PC-3 (cell line): ENCODE measurements at regions not wholly inside any gene's neighbourhood (a gene's known extent, or its start where the extent isn't known, plus 50 kb on each side); places are given as distances from the start of the nearest gene placed in this dataset.

ENCODE experiments used
- ATAC-seq: fragments of 200-7000 bp; cut with Tn5 transposase; 2 replicates; pipeline ENCODE4 v1.9.1; 2020; ENCODE audit warnings: mild to moderate bottlenecking, moderate library complexity
- BruUV-seq: library from RNA; stranded (reverse); fragments of 400-500 nt; replicated peaks from 2 replicates; lab custom pipeline; 2021; lab: Mats Ljungman, UMichigan
- CTCF ChIA-PET: fragments of 300-600 bp; sonication (Branson Sonifier 250); formaldehyde crosslinking; loops from one replicate; lab custom pipeline; 2022; ENCODE audit warnings: antibody characterized with exemption; lab: Charles Lee
- POLR2A ChIA-PET: fragments of 300-600 bp; sonication (Branson Sonifier 250); formaldehyde crosslinking; loops from one replicate; lab custom pipeline; 2022; ENCODE audit warnings: antibody characterized with exemption; ENCODE audit not compliant: unreplicated experiment; lab: Charles Lee
- DNase-seq: peaks from one replicate; pipeline ENCODE4 v3.0.0-alpha.2; 2015
- H2AFZ ChIP-seq: fragments of 300-600 bp; sonication (generic); 2 replicates; pipeline ENCODE4 v1.6.0; 2016; ENCODE audit warnings: antibody characterized with exemption, low read length
- H3F3A ChIP-seq: fragments of 300-600 bp; sonication (generic); one replicate; pipeline ENCODE4 v1.6.0; 2017; ENCODE audit warnings: antibody characterized with exemption, low read length, control low read depth, mild to moderate bottlenecking; ENCODE audit not compliant: unreplicated experiment
- H3K27ac ChIP-seq: fragments of 300-600 bp; sonication (generic); 2 replicates; pipeline ENCODE4 v1.5.1; 2016; ENCODE audit warnings: mild to moderate bottlenecking, low read length
- H3K27me3 ChIP-seq: fragments of 300-600 bp; sonication (generic); 2 replicates; pipeline ENCODE4 v1.6.1; 2016; ENCODE audit warnings: low read length, mixed read lengths
- H3K36me3 ChIP-seq: fragments of 300-600 bp; sonication (generic); 2 replicates; pipeline ENCODE4 v1.6.1; 2016; ENCODE audit warnings: low read depth, mixed run types, low read length, mixed read lengths
- H3K4me1 ChIP-seq: fragments of 300-600 bp; sonication (generic); 2 replicates; pipeline ENCODE4 v1.5.1; 2016; ENCODE audit warnings: low read length; ENCODE audit not compliant: insufficient read depth
- H3K4me2 ChIP-seq: fragments of 300-600 bp; sonication (generic); 2 replicates; pipeline ENCODE4 v1.6.0; 2016; ENCODE audit warnings: low read length
- H3K4me3 ChIP-seq: fragments of 300-600 bp; sonication (generic); 2 replicates; pipeline ENCODE4 v1.5.1; 2016; ENCODE audit warnings: mild to moderate bottlenecking, low read length, mixed read lengths
- H3K79me2 ChIP-seq: fragments of 300-600 bp; sonication (generic); 2 replicates; pipeline ENCODE4 v1.6.1; 2017; ENCODE audit warnings: low read length, mixed read lengths
- H3K9ac ChIP-seq: fragments of 300-600 bp; sonication (generic); 2 replicates; pipeline ENCODE4 v1.6.0; 2016; ENCODE audit warnings: mild to moderate bottlenecking, low read length
- H3K9me2 ChIP-seq: fragments of 300-600 bp; sonication (generic); replicated peaks from 2 replicates; pipeline ENCODE4 v1.6.1; 2016; ENCODE audit warnings: mixed run types, low read length, mixed read lengths
- H3K9me3 ChIP-seq: fragments of 300-600 bp; sonication (generic); 2 replicates; pipeline ENCODE4 v1.6.1; 2016; ENCODE audit warnings: low read length, mixed read lengths
- H4K20me1 ChIP-seq: fragments of 300-600 bp; sonication (generic); 2 replicates; pipeline ENCODE4 v1.6.1; 2016; ENCODE audit warnings: low read length, mixed read lengths
- EZH2 ChIP-seq: fragments of 300-600 bp; sonication (generic); IDR thresholded peaks from one replicate; pipeline ENCODE4 v1.6.1; 2017; ENCODE audit warnings: antibody characterized with exemption, mild to moderate bottlenecking, low read length; ENCODE audit not compliant: unreplicated experiment
- EZH2phosphoT487 ChIP-seq: fragments of 300-600 bp; sonication (generic); IDR thresholded peaks from 2 replicates; pipeline ENCODE4 v1.6.1; 2018; ENCODE audit warnings: mild to moderate bottlenecking, antibody characterized with exemption, low read length, borderline replicate concordance
- intact Hi-C: fragments of 100-400 bp; cut with micrococcal nuclease; formaldehyde crosslinking; loops from 2 replicates; pipeline ENCODE4 v1.9.0; 2023
- TF ChIP-seq, protein P1 (sequence below): fragments of 300-600 bp; sonication (generic); conservative IDR thresholded peaks from 2 replicates; pipeline ENCODE4 v1.5.1; 2017; ENCODE audit warnings: antibody characterized with exemption, low read depth, mild to moderate bottlenecking, low read length

DNA sequence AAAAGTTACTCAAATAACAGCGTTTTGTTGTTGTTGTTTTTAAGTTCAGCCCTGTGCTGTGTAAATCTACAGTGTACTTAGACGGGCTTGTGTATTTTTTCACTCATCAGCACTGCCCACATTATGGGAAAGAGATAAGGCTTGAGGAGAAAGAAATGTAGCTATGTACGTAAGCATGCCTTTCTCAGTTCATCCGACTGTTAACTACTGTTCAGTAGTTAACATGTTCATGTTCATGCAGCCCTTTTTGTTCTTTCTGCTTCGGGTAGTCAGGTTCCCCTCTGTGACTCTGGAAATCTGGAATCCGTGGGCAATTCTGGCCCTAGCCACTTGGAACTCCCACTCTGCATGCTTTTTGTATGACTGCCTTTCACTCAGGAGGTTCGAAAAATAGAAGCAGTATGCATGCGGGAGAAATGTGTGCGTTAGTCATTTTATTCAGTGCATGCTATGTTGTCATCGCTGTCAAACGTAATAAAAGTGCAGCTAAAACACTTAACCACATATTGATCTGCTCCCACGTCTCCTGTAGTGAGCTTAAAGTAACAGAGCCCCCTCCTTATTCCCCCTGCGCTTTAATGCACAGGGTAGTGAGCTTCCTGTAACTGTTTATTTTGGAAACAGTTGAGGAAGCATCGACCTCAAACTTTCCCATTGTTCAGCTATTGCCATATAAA lies 283.1 kb upstream of the NR2F2 start:
- BruUV-seq: no TSS peak
- Histone ChIP-seq H3K27me3 (no peaks in the 10 kb centered on the region), H3K79me2 (no peaks in the 10 kb centered on the region), H3K4me1 (no peaks in the 10 kb centered on the region), H3K4me2 (no peak overlapping the region), H3K4me3 (no peak overlapping the region), H3K27ac (no peak overlapping the region), H3K9me2 (no peaks in the 10 kb centered on the region), H4K20me1 (no peaks in the 10 kb centered on the region), H3K36me3 (no peaks in the 10 kb centered on the region), H3F3A (no peaks in the 10 kb centered on the region), H3K9me3 (no peaks in the 10 kb centered on the region), H3K9ac (no peak overlapping the region), H2AFZ (no peak overlapping the region)
- ChIA-PET POLR2A (no interaction called here), CTCF (no interaction called here)
- no peak for TF ChIP-seq EZH2
- TF ChIP-seq, protein P1, sequence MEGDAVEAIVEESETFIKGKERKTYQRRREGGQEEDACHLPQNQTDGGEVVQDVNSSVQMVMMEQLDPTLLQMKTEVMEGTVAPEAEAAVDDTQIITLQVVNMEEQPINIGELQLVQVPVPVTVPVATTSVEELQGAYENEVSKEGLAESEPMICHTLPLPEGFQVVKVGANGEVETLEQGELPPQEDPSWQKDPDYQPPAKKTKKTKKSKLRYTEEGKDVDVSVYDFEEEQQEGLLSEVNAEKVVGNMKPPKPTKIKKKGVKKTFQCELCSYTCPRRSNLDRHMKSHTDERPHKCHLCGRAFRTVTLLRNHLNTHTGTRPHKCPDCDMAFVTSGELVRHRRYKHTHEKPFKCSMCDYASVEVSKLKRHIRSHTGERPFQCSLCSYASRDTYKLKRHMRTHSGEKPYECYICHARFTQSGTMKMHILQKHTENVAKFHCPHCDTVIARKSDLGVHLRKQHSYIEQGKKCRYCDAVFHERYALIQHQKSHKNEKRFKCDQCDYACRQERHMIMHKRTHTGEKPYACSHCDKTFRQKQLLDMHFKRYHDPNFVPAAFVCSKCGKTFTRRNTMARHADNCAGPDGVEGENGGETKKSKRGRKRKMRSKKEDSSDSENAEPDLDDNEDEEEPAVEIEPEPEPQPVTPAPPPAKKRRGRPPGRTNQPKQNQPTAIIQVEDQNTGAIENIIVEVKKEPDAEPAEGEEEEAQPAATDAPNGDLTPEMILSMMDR: no peak
- DNase-seq: no peak
- intact Hi-C loops: no loop called here
- no peak; the same call in 1 of the 2 replicates for ATAC-seq

DNA sequence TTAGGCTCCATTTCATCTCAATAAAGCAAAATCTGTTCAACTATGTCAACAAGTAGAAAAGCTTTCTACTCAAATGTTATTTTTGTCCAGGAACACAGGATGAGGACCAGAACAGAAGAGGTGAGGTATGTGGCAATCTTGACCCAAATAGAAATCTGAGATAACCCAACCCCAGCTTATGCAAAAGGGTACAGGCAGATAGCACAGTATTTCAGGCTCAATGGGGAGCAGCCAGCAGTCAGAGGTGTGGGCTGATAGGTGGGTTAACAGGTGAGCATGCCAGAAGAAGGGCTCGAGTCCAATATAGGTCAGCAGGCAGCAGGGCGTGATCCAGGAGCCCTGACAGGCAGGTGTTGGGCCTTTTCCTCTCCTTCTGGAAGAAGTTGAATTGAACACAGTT lies 281.2 kb upstream of the NR2F2 start:
- CTCF ChIA-PET: no interaction called here

DNA sequence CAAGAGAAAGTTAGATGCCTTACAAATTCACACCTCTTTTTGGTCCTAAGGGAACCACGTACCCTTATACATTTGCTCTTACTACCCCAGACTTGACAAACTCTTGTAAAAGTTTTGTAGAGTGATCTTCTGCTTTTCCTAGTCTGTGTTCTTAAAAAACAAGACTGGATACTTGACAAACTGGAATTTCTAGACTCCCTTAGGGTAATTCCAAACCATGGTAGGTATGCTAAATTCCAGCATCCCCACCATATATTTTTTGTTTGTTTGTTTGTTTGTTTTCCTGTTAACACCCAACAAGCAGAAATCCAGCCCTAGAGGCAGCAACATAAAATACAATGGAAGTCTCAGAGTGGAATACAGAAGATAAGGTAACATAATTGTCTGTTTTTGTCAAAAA lies 280.7 kb upstream of the NR2F2 start:
- Histone ChIP-seq H3F3A (no peaks in the 10 kb centered on the region), H3K4me2 (no peak overlapping the region), H4K20me1 (no peaks in the 10 kb centered on the region), H3K27me3 (no peaks in the 10 kb centered on the region), H3K27ac (no peak overlapping the region), H3K4me3 (no peak overlapping the region), H3K36me3 (no peaks in the 10 kb centered on the region), H3K9me2 (no peaks in the 10 kb centered on the region), H3K9me3 (no peaks in the 10 kb centered on the region), H3K4me1 (peaks cover 10% of the 10 kb centered on the region), H3K9ac (no peak overlapping the region), H3K79me2 (no peaks in the 10 kb centered on the region), H2AFZ (no peak overlapping the region)
- CTCF ChIA-PET: no interaction called here
- intact Hi-C loops: no loop called here
- ATAC-seq (no peak), DNase-seq (no peak)
- no peak for TF ChIP-seq EZH2
- TF ChIP-seq EZH2phosphoT487: no peak
- TF ChIP-seq, protein P1: no peak
- POLR2A ChIA-PET: no interaction called here
- no TSS peak for BruUV-seq

More for the DNA sequence above, 281.2 kb upstream of the NR2F2 start:
- H3K4me1 ChIP-seq: peaks cover 10% of the 10 kb centered on the region
- intact Hi-C loops: no loop called here
- H3K9me3 ChIP-seq: no peaks in the 10 kb centered on the region
- H3F3A ChIP-seq: no peaks in the 10 kb centered on the region
- no peaks in the 10 kb centered on the region for H3K79me2 ChIP-seq
- H3K9me2 ChIP-seq: no peaks in the 10 kb centered on the region
- POLR2A ChIA-PET: no interaction called here
- H3K4me3 ChIP-seq: no peak overlapping the region
- H3K4me2 ChIP-seq: no peak overlapping the region
- H3K27me3 ChIP-seq: no peaks in the 10 kb centered on the region
- BruUV-seq: no TSS peak
- ATAC-seq (no peak), DNase-seq (no peak)
- H2AFZ ChIP-seq: no peak overlapping the region
- H4K20me1 ChIP-seq: no peaks in the 10 kb centered on the region
- H3K9ac ChIP-seq: no peak overlapping the region
- TF ChIP-seq EZH2phosphoT487: no peak
- TF ChIP-seq, protein P1: no peak
- TF ChIP-seq EZH2: no peak
- no peaks in the 10 kb centered on the region for H3K36me3 ChIP-seq
- H3K27ac ChIP-seq: no peak overlapping the region
